GM23338 (cell line): ENCODE measurements at regions not wholly inside any gene's neighbourhood (a gene's known extent, or its start where the extent isn't known, plus 50 kb on each side); places are given as distances from the start of the nearest gene placed in this dataset.

Experiments
- CREB1 ChIP-seq: fragments of 250-450 bp; sonication (Bioruptor Pico); IDR thresholded peaks from 2 replicates; pipeline ENCODE4 v1.5.0; 2020; ENCODE audit warnings: low read depth, mild to moderate bottlenecking, moderate library complexity
- EZH2 ChIP-seq: fragments of 200-600 bp; sonication (generic); IDR thresholded peaks from one replicate; pipeline ENCODE4 v1.8.0; 2017; ENCODE audit warnings: antibody characterized with exemption, mild to moderate bottlenecking, low read depth; ENCODE audit not compliant: unreplicated experiment
- EZH2phosphoT487 ChIP-seq: fragments of 200-600 bp; sonication (generic); IDR thresholded peaks from one replicate; pipeline ENCODE4 v1.8.1; 2018; ENCODE audit warnings: antibody characterized with exemption; ENCODE audit not compliant: unreplicated experiment
- POLR2AphosphoS5 ChIP-seq: IDR thresholded peaks from 2 replicates; pipeline ENCODE4 v1.6.1; 2016; ENCODE audit warnings: antibody characterized with exemption, low read depth
- STAT1 ChIP-seq: IDR thresholded peaks from one replicate; pipeline ENCODE4 v1.6.1; 2016; ENCODE audit warnings: antibody characterized with exemption; ENCODE audit not compliant: unreplicated experiment
- ZNF114 ChIP-seq: fragments of 250-450 bp; sonication (Bioruptor Pico); IDR thresholded peaks from 2 replicates; pipeline ENCODE4 v1.5.0; 2020; ENCODE audit warnings: mild to moderate bottlenecking, moderate library complexity
- ZNF331 ChIP-seq: fragments of 250-450 bp; sonication (Bioruptor Pico); IDR thresholded peaks from 2 replicates; pipeline ENCODE4 v1.5.0; 2020; ENCODE audit warnings: low read depth, mild to moderate bottlenecking, moderate library complexity
- TF ChIP-seq, protein P1 (sequence below), 2 experiments: fragments of 200-600 bp in 1 of 2; sonication (generic) in 1 of 2; conservative IDR thresholded peaks; 2 replicates each; pipeline versions ENCODE4 v1.5.1 to v1.6.1; 2016 to 2017; ENCODE audit warnings: antibody characterized with exemption in 2 of 2, low read depth in 2 of 2, mild to moderate bottlenecking in 2 of 2, moderate library complexity in 1 of 2
- TF ChIP-seq, protein P2 (sequence below): IDR thresholded peaks from one replicate; pipeline ENCODE4 v1.6.1; 2018; ENCODE audit warnings: antibody characterized with exemption; ENCODE audit not compliant: unreplicated experiment
- TF ChIP-seq, protein P3 (sequence below): fragments of 250-450 bp; sonication (Bioruptor Pico); IDR thresholded peaks from 2 replicates; pipeline ENCODE4 v1.5.0; 2020; ENCODE audit warnings: mild to moderate bottlenecking, moderate library complexity

DNA sequence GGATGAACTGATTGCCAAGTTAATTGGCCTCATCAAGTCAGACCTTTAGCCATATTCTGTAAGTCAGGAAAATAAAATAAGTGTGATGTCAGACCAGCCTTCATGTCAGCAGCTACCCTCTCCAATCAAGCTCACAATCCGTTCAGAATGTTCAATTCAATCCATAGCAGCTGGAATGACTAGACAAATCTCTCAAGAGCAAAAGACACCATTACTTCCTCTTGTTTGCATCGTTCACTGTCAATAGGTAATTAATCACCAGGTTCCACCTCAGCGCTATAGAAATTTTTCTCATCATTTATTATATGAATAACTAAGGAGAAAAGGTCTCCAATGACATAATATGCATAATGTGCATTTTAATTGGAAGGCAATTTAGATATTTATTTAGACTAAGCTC lies 321.0 kb upstream of the GRIA3 start:
- TF ChIP-seq, protein P1, sequence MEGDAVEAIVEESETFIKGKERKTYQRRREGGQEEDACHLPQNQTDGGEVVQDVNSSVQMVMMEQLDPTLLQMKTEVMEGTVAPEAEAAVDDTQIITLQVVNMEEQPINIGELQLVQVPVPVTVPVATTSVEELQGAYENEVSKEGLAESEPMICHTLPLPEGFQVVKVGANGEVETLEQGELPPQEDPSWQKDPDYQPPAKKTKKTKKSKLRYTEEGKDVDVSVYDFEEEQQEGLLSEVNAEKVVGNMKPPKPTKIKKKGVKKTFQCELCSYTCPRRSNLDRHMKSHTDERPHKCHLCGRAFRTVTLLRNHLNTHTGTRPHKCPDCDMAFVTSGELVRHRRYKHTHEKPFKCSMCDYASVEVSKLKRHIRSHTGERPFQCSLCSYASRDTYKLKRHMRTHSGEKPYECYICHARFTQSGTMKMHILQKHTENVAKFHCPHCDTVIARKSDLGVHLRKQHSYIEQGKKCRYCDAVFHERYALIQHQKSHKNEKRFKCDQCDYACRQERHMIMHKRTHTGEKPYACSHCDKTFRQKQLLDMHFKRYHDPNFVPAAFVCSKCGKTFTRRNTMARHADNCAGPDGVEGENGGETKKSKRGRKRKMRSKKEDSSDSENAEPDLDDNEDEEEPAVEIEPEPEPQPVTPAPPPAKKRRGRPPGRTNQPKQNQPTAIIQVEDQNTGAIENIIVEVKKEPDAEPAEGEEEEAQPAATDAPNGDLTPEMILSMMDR (conservative IDR thresholded peaks at IDR 0.05; ENCODE audit: low read depth in 2 of 2), result no peak
- TF ChIP-seq, protein P2, sequence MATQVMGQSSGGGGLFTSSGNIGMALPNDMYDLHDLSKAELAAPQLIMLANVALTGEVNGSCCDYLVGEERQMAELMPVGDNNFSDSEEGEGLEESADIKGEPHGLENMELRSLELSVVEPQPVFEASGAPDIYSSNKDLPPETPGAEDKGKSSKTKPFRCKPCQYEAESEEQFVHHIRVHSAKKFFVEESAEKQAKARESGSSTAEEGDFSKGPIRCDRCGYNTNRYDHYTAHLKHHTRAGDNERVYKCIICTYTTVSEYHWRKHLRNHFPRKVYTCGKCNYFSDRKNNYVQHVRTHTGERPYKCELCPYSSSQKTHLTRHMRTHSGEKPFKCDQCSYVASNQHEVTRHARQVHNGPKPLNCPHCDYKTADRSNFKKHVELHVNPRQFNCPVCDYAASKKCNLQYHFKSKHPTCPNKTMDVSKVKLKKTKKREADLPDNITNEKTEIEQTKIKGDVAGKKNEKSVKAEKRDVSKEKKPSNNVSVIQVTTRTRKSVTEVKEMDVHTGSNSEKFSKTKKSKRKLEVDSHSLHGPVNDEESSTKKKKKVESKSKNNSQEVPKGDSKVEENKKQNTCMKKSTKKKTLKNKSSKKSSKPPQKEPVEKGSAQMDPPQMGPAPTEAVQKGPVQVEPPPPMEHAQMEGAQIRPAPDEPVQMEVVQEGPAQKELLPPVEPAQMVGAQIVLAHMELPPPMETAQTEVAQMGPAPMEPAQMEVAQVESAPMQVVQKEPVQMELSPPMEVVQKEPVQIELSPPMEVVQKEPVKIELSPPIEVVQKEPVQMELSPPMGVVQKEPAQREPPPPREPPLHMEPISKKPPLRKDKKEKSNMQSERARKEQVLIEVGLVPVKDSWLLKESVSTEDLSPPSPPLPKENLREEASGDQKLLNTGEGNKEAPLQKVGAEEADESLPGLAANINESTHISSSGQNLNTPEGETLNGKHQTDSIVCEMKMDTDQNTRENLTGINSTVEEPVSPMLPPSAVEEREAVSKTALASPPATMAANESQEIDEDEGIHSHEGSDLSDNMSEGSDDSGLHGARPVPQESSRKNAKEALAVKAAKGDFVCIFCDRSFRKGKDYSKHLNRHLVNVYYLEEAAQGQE, result no peak
- TF ChIP-seq EZH2phosphoT487, result no peak
- TF ChIP-seq EZH2, result no peak
- no peak for TF ChIP-seq POLR2AphosphoS5
- TF ChIP-seq ZNF331, result no peak
- TF ChIP-seq, protein P3, sequence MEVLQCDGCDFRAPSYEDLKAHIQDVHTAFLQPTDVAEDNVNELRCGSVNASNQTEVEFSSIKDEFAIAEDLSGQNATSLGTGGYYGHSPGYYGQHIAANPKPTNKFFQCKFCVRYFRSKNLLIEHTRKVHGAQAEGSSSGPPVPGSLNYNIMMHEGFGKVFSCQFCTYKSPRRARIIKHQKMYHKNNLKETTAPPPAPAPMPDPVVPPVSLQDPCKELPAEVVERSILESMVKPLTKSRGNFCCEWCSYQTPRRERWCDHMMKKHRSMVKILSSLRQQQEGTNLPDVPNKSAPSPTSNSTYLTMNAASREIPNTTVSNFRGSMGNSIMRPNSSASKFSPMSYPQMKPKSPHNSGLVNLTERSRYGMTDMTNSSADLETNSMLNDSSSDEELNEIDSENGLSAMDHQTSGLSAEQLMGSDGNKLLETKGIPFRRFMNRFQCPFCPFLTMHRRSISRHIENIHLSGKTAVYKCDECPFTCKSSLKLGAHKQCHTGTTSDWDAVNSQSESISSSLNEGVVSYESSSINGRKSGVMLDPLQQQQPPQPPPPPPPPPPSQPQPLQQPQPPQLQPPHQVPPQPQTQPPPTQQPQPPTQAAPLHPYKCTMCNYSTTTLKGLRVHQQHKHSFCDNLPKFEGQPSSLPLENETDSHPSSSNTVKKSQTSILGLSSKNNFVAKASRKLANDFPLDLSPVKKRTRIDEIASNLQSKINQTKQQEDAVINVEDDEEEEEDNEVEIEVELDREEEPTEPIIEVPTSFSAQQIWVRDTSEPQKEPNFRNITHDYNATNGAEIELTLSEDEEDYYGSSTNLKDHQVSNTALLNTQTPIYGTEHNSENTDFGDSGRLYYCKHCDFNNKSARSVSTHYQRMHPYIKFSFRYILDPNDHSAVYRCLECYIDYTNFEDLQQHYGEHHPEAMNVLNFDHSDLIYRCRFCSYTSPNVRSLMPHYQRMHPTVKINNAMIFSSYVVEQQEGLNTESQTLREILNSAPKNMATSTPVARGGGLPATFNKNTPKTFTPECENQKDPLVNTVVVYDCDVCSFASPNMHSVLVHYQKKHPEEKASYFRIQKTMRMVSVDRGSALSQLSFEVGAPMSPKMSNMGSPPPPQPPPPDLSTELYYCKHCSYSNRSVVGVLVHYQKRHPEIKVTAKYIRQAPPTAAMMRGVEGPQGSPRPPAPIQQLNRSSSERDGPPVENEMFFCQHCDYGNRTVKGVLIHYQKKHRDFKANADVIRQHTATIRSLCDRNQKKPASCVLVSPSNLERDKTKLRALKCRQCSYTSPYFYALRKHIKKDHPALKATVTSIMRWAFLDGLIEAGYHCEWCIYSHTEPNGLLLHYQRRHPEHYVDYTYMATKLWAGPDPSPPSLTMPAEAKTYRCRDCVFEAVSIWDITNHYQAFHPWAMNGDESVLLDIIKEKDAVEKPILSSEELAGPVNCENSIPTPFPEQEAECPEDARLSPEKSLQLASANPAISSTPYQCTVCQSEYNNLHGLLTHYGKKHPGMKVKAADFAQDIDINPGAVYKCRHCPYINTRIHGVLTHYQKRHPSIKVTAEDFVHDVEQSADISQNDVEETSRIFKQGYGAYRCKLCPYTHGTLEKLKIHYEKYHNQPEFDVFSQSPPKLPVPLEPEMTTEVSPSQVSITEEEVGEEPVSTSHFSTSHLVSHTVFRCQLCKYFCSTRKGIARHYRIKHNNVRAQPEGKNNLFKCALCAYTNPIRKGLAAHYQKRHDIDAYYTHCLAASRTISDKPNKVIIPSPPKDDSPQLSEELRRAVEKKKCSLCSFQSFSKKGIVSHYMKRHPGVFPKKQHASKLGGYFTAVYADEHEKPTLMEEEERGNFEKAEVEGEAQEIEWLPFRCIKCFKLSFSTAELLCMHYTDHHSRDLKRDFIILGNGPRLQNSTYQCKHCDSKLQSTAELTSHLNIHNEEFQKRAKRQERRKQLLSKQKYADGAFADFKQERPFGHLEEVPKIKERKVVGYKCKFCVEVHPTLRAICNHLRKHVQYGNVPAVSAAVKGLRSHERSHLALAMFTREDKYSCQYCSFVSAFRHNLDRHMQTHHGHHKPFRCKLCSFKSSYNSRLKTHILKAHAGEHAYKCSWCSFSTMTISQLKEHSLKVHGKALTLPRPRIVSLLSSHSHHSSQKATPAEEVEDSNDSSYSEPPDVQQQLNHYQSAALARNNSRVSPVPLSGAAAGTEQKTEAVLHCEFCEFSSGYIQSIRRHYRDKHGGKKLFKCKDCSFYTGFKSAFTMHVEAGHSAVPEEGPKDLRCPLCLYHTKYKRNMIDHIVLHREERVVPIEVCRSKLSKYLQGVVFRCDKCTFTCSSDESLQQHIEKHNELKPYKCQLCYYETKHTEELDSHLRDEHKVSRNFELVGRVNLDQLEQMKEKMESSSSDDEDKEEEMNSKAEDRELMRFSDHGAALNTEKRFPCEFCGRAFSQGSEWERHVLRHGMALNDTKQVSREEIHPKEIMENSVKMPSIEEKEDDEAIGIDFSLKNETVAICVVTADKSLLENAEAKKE (CRISPR knock-in tag), result no peak
- TF ChIP-seq STAT1, result no peak
- no peak for TF ChIP-seq CREB1
- TF ChIP-seq ZNF114 (CRISPR knock-in tag), result no peak
